ENCODE measurements at regions not wholly inside any gene's neighbourhood (a gene's known extent, or its start where the extent isn't known, plus 50 kb on each side); places are given as distances from the start of the nearest gene placed in this dataset.

DNA sequence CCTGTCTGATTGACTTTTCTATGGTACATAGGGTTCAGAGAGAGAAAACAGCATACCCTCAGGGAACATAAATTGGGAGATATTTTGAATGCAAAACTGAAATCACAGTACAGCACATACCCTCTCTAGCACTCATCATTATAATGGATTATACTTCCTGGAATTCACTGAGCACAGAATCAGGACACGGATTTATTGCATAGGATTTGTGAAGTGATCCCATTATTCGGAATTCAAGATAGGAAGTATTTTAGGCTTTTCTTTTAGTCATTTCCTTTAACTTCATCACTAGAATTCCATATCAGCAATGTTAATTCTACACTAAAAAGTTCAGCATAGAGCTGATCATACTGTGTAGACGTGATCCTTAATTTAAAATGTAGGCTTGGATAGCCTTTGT, 407.0 kb downstream of the PID1 start:
- no peak for DNase-seq (ENCODE audit: low read depth)

DNA sequence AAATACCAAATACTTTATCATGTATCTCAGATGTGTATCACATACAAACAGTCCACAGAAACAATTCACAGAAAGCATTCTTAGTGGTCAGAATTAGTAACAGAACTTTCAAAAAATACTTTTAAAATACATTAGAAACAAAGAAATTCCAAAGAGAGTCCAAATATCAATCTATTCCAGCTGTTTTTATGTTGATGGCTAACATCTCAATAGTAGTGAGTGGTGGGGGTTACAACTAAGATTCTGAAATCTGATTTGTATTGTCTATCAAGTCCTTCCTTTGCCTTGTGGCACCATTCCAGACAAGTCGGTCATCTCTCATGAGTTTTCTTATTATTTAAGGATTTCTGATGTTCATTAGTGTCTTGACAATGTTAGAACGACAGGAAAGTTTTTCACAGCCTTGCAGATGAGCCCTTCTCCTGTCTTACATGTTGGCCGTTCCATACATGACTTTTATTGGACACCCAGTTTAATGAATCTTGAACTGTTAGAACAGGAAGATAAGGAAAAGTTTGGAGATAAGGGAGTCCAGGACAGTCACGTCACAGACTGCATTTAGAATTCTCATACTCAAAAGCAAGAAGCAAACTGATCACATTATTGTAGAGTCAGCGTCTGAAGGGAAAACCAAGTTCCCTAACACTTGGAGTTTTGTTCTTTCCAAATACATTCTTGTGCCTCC, 410.3 kb downstream of the PID1 start:
- DNase-seq (ENCODE audit: low read depth), result no peak

DNA sequence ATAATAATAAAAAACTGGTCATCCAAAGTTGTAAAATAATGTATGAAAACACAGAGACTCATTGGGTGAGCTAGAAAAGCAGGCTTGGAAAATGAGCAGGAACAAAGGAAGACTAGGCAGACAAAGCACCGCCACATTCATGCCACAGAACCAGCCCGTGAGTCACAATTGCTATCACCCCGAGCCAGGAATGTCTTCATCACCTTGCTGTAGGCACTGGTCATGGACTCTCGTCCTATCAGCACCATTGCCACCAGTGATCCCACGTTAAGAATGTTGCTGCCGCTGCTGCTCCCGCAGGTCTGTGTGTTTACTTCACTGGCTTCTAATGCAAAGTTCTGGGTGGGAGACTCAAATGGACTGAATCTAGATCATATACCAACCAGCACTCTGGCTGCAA, 417.9 kb downstream of the PID1 start:
- DNase-seq (ENCODE audit: low read depth), result no peak

DNA sequence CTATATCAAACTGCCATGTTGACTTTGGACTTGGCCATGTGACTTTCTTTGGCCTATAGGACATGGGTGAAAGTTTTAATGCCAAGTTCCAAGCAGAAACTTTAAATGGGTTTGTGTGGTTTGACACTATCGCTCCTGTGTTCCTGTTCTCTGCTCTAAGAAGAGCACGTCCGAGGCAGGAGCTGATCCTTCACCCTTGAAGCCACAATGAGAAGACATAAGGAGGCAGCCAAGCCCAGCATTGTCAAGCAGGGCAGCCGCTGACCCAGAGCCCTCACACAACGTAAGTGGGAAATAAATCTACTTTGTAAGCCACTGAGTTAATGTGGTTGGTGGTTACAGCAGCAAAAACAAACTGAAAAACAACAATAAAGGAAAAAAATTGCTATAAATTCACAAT, 422.4 kb downstream of the PID1 start:
- no peak for DNase-seq (ENCODE audit: low read depth)

DNA sequence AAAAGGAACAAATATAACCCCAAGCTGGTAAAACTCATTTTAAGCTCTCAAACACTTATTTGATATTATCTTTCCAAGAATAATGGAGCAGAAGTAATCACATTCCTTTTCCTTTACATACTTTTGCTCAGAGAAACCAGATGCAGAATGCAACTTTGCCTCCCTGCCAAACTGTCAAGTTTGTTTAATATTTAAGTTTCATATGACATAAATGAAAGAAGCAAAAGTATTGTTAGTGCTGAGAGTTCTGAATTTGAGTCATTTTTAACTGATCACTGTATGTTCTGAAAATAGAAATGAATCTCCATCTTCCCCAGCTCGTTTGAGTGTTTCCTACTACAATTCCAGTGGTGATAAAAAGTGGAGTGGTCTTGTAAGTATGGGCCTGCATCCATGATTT, 423.4 kb downstream of the PID1 start:
- no peak for DNase-seq (ENCODE audit: low read depth)

DNA sequence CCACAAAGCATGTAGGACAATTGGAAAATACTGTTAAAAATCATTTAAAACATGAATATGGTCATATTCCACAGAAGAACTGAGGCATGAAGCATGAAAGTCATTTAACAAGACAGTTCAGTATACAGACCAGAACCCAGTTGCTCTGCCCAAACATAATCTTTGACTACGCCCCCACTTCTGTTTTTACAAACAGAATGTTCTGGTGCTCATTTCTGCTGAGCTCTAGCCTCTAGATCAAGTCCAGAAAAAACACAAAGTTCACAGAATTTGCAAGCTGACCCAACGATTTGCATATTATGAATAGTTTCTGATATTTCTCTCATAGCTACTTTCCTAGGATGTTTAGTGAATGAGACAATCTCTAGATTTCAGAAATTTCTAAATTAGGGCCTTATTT, 424.9 kb downstream of the PID1 start:
- DNase-seq (ENCODE audit: low read depth), result no peak

DNA sequence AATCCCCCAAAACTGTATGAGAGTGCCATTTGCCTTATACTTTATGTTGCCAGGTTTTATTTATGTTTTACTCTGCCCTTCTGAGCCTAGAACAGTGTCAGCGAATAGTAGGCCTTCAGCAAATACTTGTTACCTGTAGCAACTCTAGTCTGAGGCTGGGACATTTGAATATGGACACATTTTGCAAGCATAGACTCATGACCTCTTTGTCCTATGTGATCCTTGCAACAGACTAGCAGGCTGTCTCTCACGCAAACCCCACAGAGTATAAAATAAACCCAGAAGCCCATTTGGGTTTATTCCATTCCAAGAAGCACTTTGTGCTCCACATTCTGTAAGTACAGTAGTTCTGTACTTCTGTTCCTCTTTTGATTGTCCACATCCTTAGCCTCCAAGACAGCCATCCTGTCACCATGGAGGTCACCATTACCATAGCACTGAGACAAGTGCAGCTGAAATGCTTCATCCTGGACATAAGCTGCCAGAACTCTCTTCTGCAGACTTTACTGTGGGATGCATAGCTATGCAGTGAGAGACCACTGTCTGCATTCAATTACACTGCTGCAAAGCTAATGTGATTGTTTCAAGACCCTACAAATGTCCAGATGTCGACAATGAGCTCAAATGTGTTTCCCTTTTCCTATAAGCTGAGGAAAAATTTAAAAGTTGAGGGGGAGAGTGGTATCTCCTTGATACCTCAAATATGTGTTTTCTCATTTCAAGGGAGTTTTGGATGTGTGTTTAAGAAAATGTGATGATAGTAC, 425.7 kb downstream of the PID1 start:
- no peak for DNase-seq (ENCODE audit: low read depth)

DNA sequence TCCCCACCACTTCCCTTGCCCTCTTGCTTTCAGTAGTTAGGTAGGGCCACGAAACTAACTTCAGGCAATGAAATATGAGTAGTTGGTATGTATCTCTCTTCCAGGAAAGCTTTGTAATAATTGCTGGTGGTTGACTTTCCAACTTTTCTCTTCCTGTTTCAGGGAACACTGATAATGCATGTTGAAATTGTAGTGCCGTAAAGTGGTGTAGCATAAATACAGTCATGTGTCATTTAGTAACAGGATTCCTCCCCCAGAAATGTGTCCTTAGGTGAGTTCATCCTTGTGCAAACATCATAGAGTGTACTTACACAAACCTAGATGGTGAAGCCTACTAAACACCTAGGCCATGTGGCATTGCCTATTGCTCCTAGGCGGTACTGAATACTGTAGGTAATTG, 429.2 kb downstream of the PID1 start:
- peak; percentile 10 for DNase-seq (ENCODE audit: low read depth)

DNA sequence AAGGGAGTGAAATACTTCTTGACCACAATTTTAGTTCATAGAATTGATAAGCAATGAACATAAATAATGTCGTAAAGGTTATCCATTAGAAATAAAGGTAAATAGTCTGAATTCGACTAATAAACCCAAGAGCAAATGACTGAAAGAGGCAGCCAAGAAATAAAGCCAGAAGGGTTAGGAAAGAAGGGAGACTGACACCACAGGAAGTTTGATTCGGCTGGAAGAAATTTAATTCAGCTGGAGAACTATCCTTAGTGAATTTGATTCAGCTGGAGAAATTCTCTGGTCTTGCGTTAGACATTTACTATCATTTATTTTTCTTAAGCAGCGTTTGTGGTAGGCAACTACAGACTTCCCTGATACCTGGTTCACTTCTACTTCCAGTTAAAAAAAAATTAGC, 429.6 kb downstream of the PID1 start:
- no peak for DNase-seq (ENCODE audit: low read depth)

DNA sequence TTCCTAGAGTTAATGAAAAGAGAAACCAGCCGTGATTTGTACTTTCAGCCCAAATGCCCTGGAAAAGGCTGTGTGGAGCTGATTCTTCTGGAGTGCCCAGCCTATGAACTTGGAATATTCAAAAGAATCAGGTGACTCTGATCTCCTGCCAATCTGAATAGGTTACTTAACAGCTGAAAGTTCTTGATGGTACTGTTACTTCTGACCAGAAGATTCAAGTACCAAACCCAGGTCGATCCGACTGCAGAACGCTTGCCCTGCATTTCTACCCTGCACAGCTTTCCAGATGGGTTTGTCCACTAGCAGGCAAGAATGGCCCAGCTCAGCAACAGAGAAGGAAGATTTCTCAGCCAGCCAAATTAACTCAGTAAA, 430.4 kb downstream of the PID1 start:
- DNase-seq (ENCODE audit: low read depth), result no peak

DNA sequence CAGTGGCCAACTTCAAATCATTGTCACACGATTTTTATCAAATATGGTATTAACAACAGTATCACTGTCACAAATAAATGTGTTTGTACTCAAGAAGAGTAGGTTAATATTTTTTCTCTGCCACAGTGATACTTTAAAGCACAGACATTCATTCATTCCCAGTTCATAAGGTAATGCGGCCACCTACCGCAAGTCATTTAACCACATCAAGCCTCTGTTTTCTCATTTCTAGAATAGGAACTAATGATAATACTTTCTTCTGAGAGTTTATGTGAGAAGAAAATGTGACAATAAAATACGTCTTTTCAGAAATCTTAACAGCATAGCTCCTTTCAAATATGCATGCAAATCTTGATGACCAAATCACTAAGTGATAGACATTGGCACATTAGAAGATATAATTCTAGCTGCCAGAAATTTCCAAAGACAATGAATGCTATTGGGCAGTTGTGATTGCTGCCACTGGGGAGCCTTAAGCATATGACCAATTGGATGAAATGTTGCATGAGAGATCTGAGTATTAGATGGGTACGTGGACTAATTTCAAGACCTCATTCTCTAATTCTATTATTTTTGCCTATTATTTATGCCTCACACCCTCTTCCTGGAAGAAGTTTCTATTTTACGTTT, 430.9 kb downstream of the PID1 start:
- no peak for DNase-seq (ENCODE audit: low read depth)

DNA sequence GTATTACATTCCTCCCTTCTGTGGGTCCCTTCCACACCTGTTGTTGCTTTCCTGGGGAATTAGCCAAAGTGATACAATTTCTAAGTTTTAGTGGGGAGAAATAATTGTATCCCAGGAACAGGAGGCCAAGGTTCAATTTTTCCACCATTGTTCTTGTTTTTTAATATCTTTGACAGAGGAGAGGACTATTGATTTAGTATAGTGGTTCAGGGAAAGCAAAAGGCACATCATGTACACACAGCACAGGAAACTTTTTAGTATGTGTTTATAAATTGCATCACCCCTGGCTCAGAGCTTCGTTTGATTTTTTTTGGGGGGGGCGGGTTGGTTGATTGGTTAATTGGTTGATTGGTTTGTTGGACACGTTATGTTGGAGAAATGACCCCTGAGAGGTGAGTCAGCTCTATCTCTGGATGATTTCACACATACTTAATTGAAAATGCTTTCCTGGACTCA, 431.6 kb downstream of the PID1 start:
- no peak for DNase-seq (ENCODE audit: low read depth)

DNA sequence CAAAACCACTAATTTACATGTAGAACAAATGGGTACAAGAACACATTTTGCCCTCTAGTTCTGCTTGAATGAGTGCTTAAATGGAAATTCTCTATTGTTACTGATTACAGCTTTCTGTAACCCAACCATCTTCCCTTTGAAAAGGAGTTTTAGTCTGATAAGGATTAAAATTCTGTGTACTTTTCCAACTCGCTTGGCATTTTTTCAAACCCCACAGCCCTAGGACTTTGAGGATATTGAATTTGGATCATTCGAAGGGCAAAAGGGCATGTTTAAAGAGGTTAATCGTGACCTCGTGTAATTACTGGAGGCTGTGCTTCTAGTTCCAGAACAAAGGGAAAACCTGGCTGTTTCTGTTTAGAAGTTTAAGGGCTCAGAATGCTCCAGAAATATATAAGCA, 432.3 kb downstream of the PID1 start:
- no peak for DNase-seq (ENCODE audit: low read depth)

DNA sequence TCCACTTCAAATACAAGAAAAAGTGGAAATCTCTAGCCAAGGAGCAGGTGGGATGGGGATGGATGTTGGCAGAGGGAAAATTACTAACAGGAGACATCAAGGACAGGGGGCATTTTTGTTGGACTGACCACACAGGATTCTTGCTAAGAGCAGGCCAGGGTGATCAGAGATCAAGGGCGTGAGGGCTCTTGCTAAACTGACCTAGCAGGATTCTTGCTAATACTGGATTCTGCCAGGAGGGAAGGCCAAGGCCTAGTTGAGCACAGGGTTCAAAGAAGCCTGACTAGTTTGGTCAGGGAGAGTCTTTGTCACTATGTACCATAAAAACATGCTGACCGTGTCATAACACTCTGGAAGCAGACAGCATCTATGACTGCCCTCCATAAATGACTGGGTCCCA, 442.7 kb downstream of the PID1 start:
- DNase-seq (ENCODE audit: low read depth), result no peak

DNA sequence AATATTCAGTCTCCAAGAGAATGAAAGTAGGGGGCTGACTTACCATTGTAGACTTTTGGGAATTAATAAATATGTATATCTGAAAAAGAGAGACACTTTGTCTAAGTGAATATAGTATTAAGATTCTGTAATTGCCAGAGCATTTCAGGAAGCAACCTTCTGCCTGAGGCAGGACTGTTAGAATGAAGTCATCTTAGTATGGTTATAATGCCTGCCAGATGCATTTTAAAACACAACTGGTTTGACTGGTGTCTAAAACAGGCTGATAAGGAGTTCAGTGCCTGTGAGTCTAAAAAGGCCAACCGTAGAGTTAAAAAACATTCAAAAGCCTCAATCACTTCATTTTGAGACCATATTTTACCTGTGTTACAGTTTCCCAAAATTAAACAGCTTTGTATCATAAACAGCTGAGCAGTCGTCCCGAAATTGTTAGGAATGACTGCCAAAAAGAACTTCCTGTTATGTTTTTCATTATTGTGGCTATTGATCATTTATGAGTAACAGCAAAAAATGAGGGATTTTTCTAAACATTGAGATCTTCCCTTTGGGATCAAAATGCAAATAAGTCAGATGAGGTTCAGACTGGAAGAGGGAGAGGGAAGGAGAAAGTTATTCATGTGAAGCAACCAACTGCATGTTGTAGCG, 443.9 kb downstream of the PID1 start:
- DNase-seq (ENCODE audit: low read depth), result peak; percentile 71

DNA sequence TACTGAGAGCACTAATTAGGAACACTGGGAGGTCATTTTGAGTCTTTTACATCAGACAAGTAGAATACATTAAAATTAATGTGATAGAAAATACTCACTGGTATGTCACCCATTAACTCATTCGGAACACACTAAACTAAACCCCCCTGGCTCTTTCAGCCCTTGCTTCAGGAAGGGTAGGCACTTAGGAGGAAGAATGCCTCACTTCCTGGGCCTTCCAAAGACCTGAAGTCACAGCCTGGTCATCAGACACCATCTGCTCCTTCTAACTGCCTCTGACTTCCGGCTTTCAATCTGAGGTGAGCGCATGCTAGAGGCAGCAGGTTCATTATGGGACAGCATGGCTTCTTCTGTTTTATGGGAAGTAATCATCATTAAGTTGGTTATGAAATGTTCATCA, 451.4 kb downstream of the PID1 start:
- DNase-seq (ENCODE audit: low read depth), result peak; percentile 94

DNA sequence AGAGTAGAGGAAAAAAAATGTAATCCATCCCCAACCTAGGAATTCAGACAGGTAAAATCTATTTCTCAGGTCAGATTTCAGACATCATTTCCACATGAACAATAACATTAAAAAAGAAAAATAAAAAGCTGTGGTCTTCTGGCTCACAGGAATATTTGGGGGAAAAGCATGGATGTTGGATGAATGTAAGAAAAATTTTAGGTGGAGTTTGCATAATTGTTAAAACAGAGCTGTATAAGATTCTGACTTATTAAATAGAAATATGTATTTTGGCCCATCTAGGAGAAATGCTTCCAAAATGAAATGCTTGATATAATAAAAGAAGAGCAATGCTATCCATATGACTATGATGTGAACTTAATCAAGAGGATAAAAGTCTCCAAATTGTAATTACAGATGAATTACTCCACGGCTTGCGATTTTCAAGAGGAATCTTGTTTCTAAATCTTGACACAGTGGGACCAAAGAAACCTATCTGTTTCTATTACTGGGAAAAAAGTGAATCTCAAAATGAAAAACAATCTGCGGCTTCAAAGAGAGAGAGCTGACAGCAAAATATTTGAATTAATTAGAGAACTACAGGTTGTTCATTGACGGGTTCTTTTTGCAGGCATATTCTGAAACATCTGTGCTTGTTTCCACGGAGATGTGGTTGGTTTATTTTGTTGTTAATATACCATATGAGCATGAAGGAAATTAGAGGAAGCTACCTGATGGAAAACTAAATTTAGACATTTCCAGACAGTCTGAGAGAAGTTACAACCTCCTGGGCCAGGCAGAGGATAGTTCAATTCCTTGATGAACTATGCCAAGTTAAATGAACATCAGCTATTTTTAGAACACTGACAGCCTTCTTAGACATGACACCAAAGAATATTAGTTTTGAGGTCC, 468.7 kb downstream of the PID1 start:
- no peak for DNase-seq (ENCODE audit: low read depth)

DNA sequence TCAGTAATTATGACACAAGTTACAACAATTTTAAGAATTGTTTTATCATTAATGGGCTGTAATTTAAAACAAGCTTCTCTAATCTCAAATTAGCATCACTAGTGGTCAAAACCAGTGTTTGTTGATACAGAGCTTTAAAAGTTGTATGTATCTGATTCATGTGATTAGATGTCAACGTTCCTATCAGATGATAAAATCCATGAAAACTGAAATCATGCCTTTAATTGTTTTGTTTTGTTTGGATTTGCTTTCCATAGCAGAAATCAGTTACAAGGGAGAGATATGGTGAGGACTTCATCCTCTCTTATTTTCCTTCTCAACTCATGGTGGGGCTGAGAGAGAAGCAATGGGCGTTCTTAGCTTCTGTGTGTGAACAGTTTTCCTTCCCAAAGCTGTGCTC, 469.6 kb downstream of the PID1 start:
- peak; percentile 10 for DNase-seq (ENCODE audit: low read depth)

DNA sequence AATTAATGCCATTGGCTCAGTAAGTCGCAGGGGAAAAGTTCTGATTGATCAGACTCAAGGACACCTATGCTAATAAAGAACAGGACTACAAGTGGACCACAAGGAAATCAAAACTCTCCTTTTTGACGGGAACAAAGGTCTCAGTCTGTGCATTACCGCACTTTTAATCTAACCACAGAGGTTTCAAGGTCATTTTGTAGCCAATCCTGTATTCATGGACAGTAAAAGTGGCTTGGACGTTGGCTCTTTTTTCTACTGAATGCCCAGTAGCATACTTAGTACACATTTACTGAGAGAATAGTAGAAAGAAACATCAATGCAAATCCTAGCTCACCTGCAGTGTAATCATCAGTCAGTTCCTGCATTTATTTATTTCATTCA, 471.9 kb downstream of the PID1 start:
- no peak for DNase-seq (ENCODE audit: low read depth)

DNA sequence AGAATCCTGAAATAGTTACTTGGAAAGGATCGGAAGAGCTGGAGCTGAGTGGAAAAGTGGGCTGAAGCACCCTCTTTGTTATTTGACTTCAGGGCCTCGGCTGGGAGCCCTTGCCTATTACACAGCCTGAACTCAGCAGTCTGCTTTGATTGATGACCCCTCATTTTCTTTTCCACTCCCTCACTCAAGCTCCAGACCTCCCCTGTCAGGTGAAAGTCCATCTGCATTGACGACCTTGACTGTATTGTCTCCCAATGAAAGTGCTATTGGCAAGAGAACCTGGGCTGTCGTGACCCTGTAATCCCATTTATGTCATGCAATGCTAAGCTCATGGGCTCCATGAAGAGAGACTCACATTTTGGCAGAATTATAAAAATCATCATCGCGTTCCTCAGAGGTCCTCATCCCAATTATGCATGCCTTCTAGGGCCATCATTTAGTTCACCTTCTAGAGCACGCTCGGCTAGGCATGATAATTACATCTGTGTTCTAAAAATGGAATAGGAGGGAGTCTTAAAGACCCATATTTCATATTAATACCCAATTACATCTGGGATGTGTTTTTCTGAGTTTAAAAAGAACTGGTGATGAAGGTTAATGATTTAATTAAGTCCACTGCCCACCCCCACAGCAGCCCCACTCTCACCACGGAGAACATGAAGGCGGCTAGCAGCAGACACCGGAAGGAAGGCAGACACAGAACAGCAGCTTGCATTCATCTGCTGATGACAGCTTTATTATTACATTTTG, 472.5 kb downstream of the PID1 start:
- DNase-seq (ENCODE audit: low read depth), result no peak

DNA sequence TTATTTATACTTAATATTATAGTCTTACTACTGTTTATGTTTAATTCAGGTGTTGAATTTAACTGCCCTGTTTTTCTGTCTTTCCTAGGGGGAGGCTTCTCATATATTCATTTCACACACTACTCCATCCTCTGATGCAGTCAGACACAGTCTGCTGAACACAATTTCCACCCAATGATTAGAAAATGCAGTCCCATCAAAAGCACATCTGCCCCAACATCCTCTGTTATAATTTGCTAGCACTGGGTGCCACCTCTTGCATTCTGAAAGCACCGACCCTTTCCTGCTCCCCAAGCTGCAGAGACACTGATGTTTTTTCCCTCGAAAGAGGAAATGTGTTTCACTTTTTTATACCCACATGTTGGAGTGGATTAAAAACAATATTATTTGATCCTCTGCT, 474.7 kb downstream of the PID1 start:
- no peak for DNase-seq (ENCODE audit: low read depth)
